Ovary (tissue), 7 donors: ENCODE measurements at regions not wholly inside any gene's neighbourhood (a gene's known extent, or its start where the extent isn't known, plus 50 kb on each side); places are given as distances from the start of the nearest gene placed in this dataset.

Source experiments
- DNase-seq, 5 donors: peaks; one replicate each; pipeline ENCODE4 v3.0.0-alpha.2; 2019 to 2020
- H3K27ac ChIP-seq, 2 donors: fragments of 200-600 bp; one replicate each; pipeline versions ENCODE4 v1.5.1 to v1.8.0; 2019 to 2022
- H3K27me3 ChIP-seq: fragments of 200-600 bp; one replicate; pipeline ENCODE4 v1.8.0; 2022
- H3K36me3 ChIP-seq: fragments of 200-600 bp; sonication (generic); one replicate; pipeline ENCODE4 v1.5.1; 2019
- H3K4me1 ChIP-seq: one replicate; pipeline ENCODE4 v1.8.1; 2013; ENCODE audit warnings: mild to moderate bottlenecking, moderate library complexity; ENCODE audit not compliant: insufficient read depth
- H3K4me3 ChIP-seq: fragments of 200-600 bp; sonication (generic); one replicate; pipeline ENCODE4 v1.5.1; 2017
- H3K9me3 ChIP-seq, 2 donors: fragments of 200-600 bp in 1 of 2; sonication (generic) in 1 of 2; one replicate each; pipeline versions ENCODE4 v1.5.1 to v1.8.1; 2013 to 2019; ENCODE audit warnings: mild to moderate bottlenecking in 1 of 2, moderate library complexity in 1 of 2
- EP300 ChIP-seq: sonication (generic); formaldehyde crosslinking; IDR thresholded peaks from one replicate; pipeline ENCODE4 v1.6.1; 2017; ENCODE audit warnings: antibody characterized with exemption
- POLR2A ChIP-seq: fragments of 450-650 bp; IDR thresholded peaks from one replicate; pipeline ENCODE4 v1.6.1; 2017; ENCODE audit warnings: antibody characterized with exemption, mild to moderate bottlenecking, moderate library complexity
- WGBS, 3 donors: extraction: QIAGEN DNeasy Blood & Tissue Kit in 1 of 3; methylation state at CpG; one replicate each; pipeline versions ENCODE4 v1.1.5 to v1.1.7; 2013 to 2017; 5-methylcytosine and 5-hydroxymethylcytosine counted together
- intact Hi-C, 4 donors: fragments of 100-400 bp; cut with DNase I; formaldehyde crosslinking; loops; one replicate each; pipeline versions ENCODE4 v1.11.0 to v1.15.1; 2022 to 2023
- TF ChIP-seq, protein P1 (sequence below), 3 donors: fragments of 450-650 bp in 2 of 3; fragments of 200-600 bp in 1 of 3; IDR thresholded peaks; one replicate each; pipeline versions ENCODE4 v1.5.1 to v1.8.0; 2016 to 2022; ENCODE audit warnings: antibody characterized with exemption in 3 of 3, mild to moderate bottlenecking in 1 of 3
- donor health status: DM: no; HTN: no; CAD: no; lungs with moderate emphysema.
- donor health status: DM: no; HTN: no; CAD: no.
- donor health status: Bipolar disorder and iron deficiency.
- donor health status: DM: no; HTN: no; CAD: no.
- donor health status: DM: yes; HTN: yes; CAD: no.

DNA sequence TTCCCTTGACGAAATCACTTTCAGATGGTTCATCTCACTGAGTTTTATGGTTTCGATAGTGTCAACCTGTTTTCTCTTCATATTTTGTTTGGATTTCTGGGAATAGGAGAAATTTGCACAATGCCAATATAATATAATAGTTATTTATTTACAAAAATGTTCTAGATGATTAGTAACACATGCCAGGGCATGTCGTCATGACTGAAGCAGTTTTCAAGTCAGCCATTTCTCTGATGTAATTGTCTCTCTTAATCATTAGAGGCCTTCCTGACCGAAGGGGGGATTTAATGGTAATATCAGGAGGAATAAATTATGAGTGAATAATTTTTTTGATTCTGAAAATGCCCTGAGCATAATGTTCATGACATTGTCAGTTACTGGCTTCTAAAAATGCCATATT, 246.5 kb upstream of the ATP10B start:
- Histone ChIP-seq H3K4me3 (no peak overlapping the region), H3K27ac (no peak overlapping the region), H3K27me3 (no peaks in the 10 kb centered on the region), H3K36me3 (no peaks in the 10 kb centered on the region), H3K4me1 (no peaks in the 10 kb centered on the region), H3K9me3 (no peaks in the 10 kb centered on the region)
- TF ChIP-seq, protein P1, sequence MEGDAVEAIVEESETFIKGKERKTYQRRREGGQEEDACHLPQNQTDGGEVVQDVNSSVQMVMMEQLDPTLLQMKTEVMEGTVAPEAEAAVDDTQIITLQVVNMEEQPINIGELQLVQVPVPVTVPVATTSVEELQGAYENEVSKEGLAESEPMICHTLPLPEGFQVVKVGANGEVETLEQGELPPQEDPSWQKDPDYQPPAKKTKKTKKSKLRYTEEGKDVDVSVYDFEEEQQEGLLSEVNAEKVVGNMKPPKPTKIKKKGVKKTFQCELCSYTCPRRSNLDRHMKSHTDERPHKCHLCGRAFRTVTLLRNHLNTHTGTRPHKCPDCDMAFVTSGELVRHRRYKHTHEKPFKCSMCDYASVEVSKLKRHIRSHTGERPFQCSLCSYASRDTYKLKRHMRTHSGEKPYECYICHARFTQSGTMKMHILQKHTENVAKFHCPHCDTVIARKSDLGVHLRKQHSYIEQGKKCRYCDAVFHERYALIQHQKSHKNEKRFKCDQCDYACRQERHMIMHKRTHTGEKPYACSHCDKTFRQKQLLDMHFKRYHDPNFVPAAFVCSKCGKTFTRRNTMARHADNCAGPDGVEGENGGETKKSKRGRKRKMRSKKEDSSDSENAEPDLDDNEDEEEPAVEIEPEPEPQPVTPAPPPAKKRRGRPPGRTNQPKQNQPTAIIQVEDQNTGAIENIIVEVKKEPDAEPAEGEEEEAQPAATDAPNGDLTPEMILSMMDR (IDR thresholded peaks at IDR 0.05), result no peak
- TF ChIP-seq POLR2A (no peak), EP300 (no peak)
- WGBS, 3 donors, result 80 to 84% (median 82%) methylated on average over 4 of the region's 4 CpGs
- DNase-seq, result no peak
- intact Hi-C loops, result no loop called here

DNA sequence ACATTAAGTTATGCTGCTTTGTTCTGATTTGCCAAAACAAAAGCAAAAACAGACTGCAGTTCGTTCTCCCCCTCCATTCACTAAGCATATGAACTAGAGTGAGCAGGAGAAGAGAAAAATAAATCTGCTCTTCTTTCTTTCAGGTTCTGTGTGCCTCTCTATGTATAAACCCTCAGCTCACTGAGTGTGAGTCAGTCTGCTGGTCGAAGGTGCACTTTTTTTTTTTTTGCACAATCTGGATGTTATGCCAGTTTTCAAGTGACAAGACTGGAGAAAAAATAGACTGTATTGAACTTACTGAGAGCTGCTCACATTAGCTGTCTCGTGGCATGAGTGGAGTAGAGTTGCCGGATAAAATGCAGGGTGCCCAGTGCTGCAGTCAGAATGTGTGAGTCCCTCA, 244.6 kb upstream of the ATP10B start:
- intact Hi-C loops, result no loop called here
- TF ChIP-seq EP300, result no peak
- TF ChIP-seq, protein P1 (IDR thresholded peaks at IDR 0.05), result no peak
- no peak for TF ChIP-seq POLR2A
- Histone ChIP-seq H3K9me3 (no peaks in the 10 kb centered on the region), H3K36me3 (no peaks in the 10 kb centered on the region), H3K4me1 (no peaks in the 10 kb centered on the region), H3K27ac (no peak overlapping the region), H3K27me3 (no peaks in the 10 kb centered on the region), H3K4me3 (no peak overlapping the region)
- 47 to 58% (median 58%) methylated on average over 4 of the region's 4 CpGs for WGBS, 3 donors
- no peak for DNase-seq

DNA sequence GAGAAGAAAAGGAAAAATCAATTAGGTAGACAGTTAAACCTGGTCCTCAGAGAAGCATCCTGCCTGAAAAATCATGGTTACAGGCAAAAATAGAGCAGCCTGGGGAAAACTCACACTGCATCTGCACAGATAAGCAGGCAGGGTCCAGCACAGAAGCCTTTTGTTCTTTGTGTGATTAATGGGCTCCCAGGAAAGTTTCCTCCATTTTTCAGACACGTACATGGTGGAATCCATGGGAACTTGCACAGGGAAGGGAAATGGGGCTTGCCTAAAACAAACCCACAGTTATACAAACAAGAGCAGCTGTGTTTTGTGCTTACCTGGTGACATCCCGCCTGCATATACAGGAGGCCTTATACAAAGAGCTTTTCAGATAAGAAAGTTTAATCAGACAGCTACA, 243.9 kb upstream of the ATP10B start:
- Histone ChIP-seq H3K27ac (no peak overlapping the region), H3K4me3 (no peak overlapping the region), H3K9me3 (no peaks in the 10 kb centered on the region), H3K4me1 (no peaks in the 10 kb centered on the region), H3K27me3 (no peaks in the 10 kb centered on the region), H3K36me3 (no peaks in the 10 kb centered on the region)
- WGBS, 3 donors, result 16 to 22% (median 21%) methylated on average over 2 of the region's 2 CpGs
- TF ChIP-seq POLR2A, result no peak
- DNase-seq, result no peak
- intact Hi-C loops, result no loop called here

DNA sequence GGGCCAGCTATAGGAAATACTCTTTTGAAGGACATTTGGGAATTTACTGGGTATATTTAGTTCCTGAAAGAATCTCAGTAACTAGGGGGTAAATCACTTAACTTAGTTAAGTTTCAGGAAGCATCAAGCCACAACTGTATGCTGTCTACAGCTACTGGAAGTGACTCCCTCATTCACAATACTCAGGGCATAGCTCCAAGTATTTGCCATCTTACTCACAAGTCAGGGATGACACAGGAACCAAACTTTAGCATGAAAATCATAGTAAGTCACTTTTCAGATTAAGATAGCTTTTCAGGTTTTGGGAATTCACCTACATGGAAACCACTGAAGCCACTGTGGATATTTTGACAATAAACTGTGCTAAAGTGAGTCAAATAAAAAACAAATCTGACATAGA, 242.4 kb upstream of the ATP10B start:
- no peak overlapping the region for H3K4me3 ChIP-seq
- no peak overlapping the region for H3K27ac ChIP-seq
- intact Hi-C loops, result no loop called here
- TF ChIP-seq POLR2A, result no peak
- TF ChIP-seq, protein P1 (IDR thresholded peaks at IDR 0.05), result no peak
- no peak for TF ChIP-seq EP300
- no peaks in the 10 kb centered on the region for H3K9me3 ChIP-seq
- H3K27me3 ChIP-seq, result no peaks in the 10 kb centered on the region
- no peaks in the 10 kb centered on the region for H3K36me3 ChIP-seq
- H3K4me1 ChIP-seq, result no peaks in the 10 kb centered on the region
- DNase-seq, result no peak

DNA sequence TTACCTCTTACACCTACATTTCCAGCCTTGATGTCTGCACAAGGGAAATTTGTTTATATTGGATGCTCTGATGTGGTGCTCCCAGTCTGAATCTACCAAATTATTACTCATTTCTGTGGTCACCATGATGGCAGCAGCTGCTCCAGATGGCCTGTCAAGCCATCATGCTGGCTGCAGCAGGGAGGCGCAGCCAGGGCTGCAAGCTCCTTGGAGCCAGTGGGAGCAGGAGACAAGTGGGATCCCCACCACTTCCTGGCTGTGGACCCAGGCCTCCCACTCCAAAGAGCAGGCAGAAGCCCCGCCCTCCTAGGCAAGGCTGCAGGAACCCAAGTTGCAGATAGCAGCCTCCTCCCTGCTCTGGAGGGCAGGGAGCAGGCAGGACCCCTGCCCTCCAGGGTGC, 241.1 kb upstream of the ATP10B start:
- Histone ChIP-seq H3K4me1 (no peaks in the 10 kb centered on the region), H3K27me3 (no peaks in the 10 kb centered on the region), H3K27ac (no peak overlapping the region), H3K36me3 (no peaks in the 10 kb centered on the region), H3K9me3 (no peaks in the 10 kb centered on the region), H3K4me3 (no peak overlapping the region)
- WGBS, 3 donors, result 68 to 79% (median 68%) methylated on average over 2 of the region's 2 CpGs
- DNase-seq, result no peak
- intact Hi-C loops, result no loop called here
- no peak for TF ChIP-seq EP300
- TF ChIP-seq POLR2A, result no peak
- TF ChIP-seq, protein P1 (IDR thresholded peaks at IDR 0.05), result no peak
